OCI-LY1 (cell line): ENCODE measurements at regions not wholly inside any gene's neighbourhood (a gene's known extent, or its start where the extent isn't known, plus 50 kb on each side); places are given as distances from the start of the nearest gene placed in this dataset.

ENCODE experiments used
- H2AFZ ChIP-seq: fragments of 200-600 bp; sonication (generic), shearing (Covaris generic); 2 replicates; pipeline ENCODE4 v1.6.0; 2014; ENCODE audit warnings: antibody characterized with exemption, mild to moderate bottlenecking, low read length
- H3F3A ChIP-seq: fragments of 200-600 bp; sonication (generic), shearing (Covaris generic); 2 replicates; pipeline ENCODE4 v1.6.0; 2014; ENCODE audit warnings: mild to moderate bottlenecking, antibody characterized with exemption, low read length, moderate library complexity; ENCODE audit not compliant: insufficient read depth
- H3K27ac ChIP-seq: fragments of 200-600 bp; sonication (generic); 2 replicates; pipeline ENCODE4 v1.5.1; 2014; ENCODE audit warnings: low read length, mixed run types, mild to moderate bottlenecking, low read depth; ENCODE audit not compliant: poor library complexity, severe bottlenecking
- H3K27me3 ChIP-seq: fragments of 200-600 bp; sonication (generic); 2 replicates; pipeline ENCODE4 v1.6.0; 2014; ENCODE audit warnings: antibody characterized with exemption, mild to moderate bottlenecking, low read length, moderate library complexity; ENCODE audit not compliant: insufficient read depth
- H3K36me3 ChIP-seq: fragments of 200-600 bp; sonication (generic); 2 replicates; pipeline ENCODE4 v1.6.1; 2014; ENCODE audit warnings: mild to moderate bottlenecking, antibody characterized with exemption, low read length, moderate library complexity, mixed read lengths; ENCODE audit not compliant: insufficient read depth
- H3K4me1 ChIP-seq: fragments of 200-600 bp; sonication (generic); 2 replicates; pipeline ENCODE4 v1.5.1; 2014; ENCODE audit warnings: mild to moderate bottlenecking, low read length, moderate library complexity; ENCODE audit not compliant: insufficient read depth, severe bottlenecking
- H3K4me2 ChIP-seq: fragments of 200-600 bp; sonication (generic), shearing (Covaris generic); 2 replicates; pipeline ENCODE4 v1.6.1; 2014; ENCODE audit warnings: low read length
- H3K4me3 ChIP-seq: fragments of 200-600 bp; sonication (generic); 2 replicates; pipeline ENCODE4 v1.5.1; 2014; ENCODE audit warnings: low read length, low read depth, mild to moderate bottlenecking, mixed read lengths; ENCODE audit not compliant: poor library complexity, severe bottlenecking
- H3K79me2 ChIP-seq: fragments of 200-600 bp; shearing (Covaris generic); 2 replicates; pipeline ENCODE4 v1.6.1; 2016; ENCODE audit warnings: mixed run types, low read length, mixed read lengths; ENCODE audit not compliant: insufficient read depth
- H3K9ac ChIP-seq: fragments of 200-600 bp; sonication (generic), shearing (Covaris generic); 2 replicates; pipeline ENCODE4 v1.6.1; 2014; ENCODE audit warnings: mild to moderate bottlenecking, low read length, mixed read lengths
- H3K9me2 ChIP-seq: fragments of 200-600 bp; sonication (generic), shearing (Covaris generic); 2 replicates; pipeline ENCODE4 v1.6.1; 2014; ENCODE audit warnings: low read depth, mild to moderate bottlenecking, low read length, mixed read lengths
- H3K9me3 ChIP-seq: fragments of 200-600 bp; shearing (Covaris generic); 2 replicates; pipeline ENCODE4 v1.6.1; 2014; ENCODE audit warnings: low read length, mixed read lengths
- H4K20me1 ChIP-seq: fragments of 200-600 bp; sonication (generic), shearing (Covaris generic); 2 replicates; pipeline ENCODE4 v1.6.0; 2016; ENCODE audit warnings: mild to moderate bottlenecking, low read length; ENCODE audit not compliant: insufficient read depth
- EZH2 ChIP-seq: fragments of 200-600 bp; sonication (generic), shearing (Covaris generic); IDR thresholded peaks from 2 replicates; pipeline ENCODE4 v1.8.0; 2017; ENCODE audit warnings: borderline replicate concordance, mixed run types, mild to moderate bottlenecking, antibody characterized with exemption, low read length, moderate library complexity, mixed read lengths
- TF ChIP-seq, protein P1 (sequence below): fragments of 200-600 bp; sonication (generic), shearing (Covaris generic); IDR thresholded peaks from 2 replicates; pipeline ENCODE4 v1.5.1; 2017; ENCODE audit warnings: mild to moderate bottlenecking, antibody characterized with exemption, low read length, moderate library complexity, mixed read lengths

GRCh38 chr5:14954616-14955343, 83.2 kb upstream of the ANKH start:
- H3K9me2 ChIP-seq, result no peaks in the 10 kb centered on the region
- no peak overlapping the region for H3K9ac ChIP-seq
- no peak overlapping the region for H2AFZ ChIP-seq
- no peak overlapping the region for H3K27ac ChIP-seq
- H3F3A ChIP-seq, result no peaks in the 10 kb centered on the region
- H3K27me3 ChIP-seq, result peaks cover 3% of the 10 kb centered on the region; the same call in 1 of the 2 replicates
- no peaks in the 10 kb centered on the region for H3K4me1 ChIP-seq
- no peaks in the 10 kb centered on the region for H3K79me2 ChIP-seq
- no peaks in the 10 kb centered on the region for H3K36me3 ChIP-seq
- no peak for TF ChIP-seq EZH2
- TF ChIP-seq, protein P1, sequence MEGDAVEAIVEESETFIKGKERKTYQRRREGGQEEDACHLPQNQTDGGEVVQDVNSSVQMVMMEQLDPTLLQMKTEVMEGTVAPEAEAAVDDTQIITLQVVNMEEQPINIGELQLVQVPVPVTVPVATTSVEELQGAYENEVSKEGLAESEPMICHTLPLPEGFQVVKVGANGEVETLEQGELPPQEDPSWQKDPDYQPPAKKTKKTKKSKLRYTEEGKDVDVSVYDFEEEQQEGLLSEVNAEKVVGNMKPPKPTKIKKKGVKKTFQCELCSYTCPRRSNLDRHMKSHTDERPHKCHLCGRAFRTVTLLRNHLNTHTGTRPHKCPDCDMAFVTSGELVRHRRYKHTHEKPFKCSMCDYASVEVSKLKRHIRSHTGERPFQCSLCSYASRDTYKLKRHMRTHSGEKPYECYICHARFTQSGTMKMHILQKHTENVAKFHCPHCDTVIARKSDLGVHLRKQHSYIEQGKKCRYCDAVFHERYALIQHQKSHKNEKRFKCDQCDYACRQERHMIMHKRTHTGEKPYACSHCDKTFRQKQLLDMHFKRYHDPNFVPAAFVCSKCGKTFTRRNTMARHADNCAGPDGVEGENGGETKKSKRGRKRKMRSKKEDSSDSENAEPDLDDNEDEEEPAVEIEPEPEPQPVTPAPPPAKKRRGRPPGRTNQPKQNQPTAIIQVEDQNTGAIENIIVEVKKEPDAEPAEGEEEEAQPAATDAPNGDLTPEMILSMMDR, result no peak
- no peaks in the 10 kb centered on the region for H3K9me3 ChIP-seq
- no peaks in the 10 kb centered on the region for H4K20me1 ChIP-seq
- H3K4me3 ChIP-seq, result no peak overlapping the region
- no peak overlapping the region for H3K4me2 ChIP-seq

- H3K27ac ChIP-seq, result no peak overlapping the region
- peaks cover 3% of the 10 kb centered on the region; the same call in 1 of the 2 replicates for H3K27me3 ChIP-seq
- H3K79me2 ChIP-seq, result no peaks in the 10 kb centered on the region
- H3K4me1 ChIP-seq, result no peaks in the 10 kb centered on the region
- no peaks in the 10 kb centered on the region for H3K36me3 ChIP-seq
- no peaks in the 10 kb centered on the region for H3K9me2 ChIP-seq
- no peak for TF ChIP-seq EZH2
- TF ChIP-seq, protein P1, result no peak
- no peaks in the 10 kb centered on the region for H3K9me3 ChIP-seq
- H3K4me2 ChIP-seq, result no peak overlapping the region
- H3K4me3 ChIP-seq, result no peak overlapping the region
- H3K9ac ChIP-seq, result no peak overlapping the region
- no peak overlapping the region for H2AFZ ChIP-seq
- H3F3A ChIP-seq, result no peaks in the 10 kb centered on the region
- H4K20me1 ChIP-seq, result no peaks in the 10 kb centered on the region
Observed at GRCh38 chr5:14954216-14954615, 82.6 kb upstream of the ANKH start.

GRCh38 chr5:14953075-14953607, 81.6 kb upstream of the ANKH start:
- TF ChIP-seq, protein P1, result no peak
- TF ChIP-seq EZH2, result no peak
- Histone ChIP-seq H4K20me1 (no peaks in the 10 kb centered on the region), H2AFZ (no peak overlapping the region), H3K27me3 (peaks cover 3% of the 10 kb centered on the region; the same call in 1 of the 2 replicates), H3K4me1 (no peaks in the 10 kb centered on the region), H3K4me3 (no peak overlapping the region), H3K27ac (no peak overlapping the region), H3K79me2 (no peaks in the 10 kb centered on the region), H3K9me2 (no peaks in the 10 kb centered on the region), H3K9ac (no peak overlapping the region), H3K4me2 (no peak overlapping the region), H3F3A (no peaks in the 10 kb centered on the region), H3K9me3 (no peaks in the 10 kb centered on the region), H3K36me3 (no peaks in the 10 kb centered on the region)
